ENCODE measurements at regions not wholly inside any gene's neighbourhood (a gene's known extent, or its start where the extent isn't known, plus 50 kb on each side); places are given as distances from the start of the nearest gene placed in this dataset.

GRCh38 chr22:47267513-47268282, 505.2 kb downstream of the TBC1D22A start:
- no peak for DNase-seq

GRCh38 chr22:47266329-47266728, 503.9 kb downstream of the TBC1D22A start:
- DNase-seq: no peak

GRCh38 chr22:47260551-47260950, 498.1 kb downstream of the TBC1D22A start:
- no peak for DNase-seq

- no peak for DNase-seq
These were observed 497.5 kb downstream of the TBC1D22A start for GRCh38 chr22:47259990-47260389.

- no peak for DNase-seq
These were observed 496.6 kb downstream of the TBC1D22A start for GRCh38 chr22:47259049-47259448.

- no peak for DNase-seq
These were observed 495.5 kb downstream of the TBC1D22A start for GRCh38 chr22:47257976-47258375.

- no peak for DNase-seq
These were observed 495.1 kb downstream of the TBC1D22A start for GRCh38 chr22:47257566-47257965.

- DNase-seq: no peak
These were observed 489.5 kb downstream of the TBC1D22A start for GRCh38 chr22:47251911-47252310.

- no peak for DNase-seq
These were observed 488.7 kb downstream of the TBC1D22A start for GRCh38 chr22:47250995-47251765.

- DNase-seq: no peak
These were observed 487.0 kb downstream of the TBC1D22A start for GRCh38 chr22:47249370-47249928.

- no peak for DNase-seq
These were observed 486.5 kb downstream of the TBC1D22A start for GRCh38 chr22:47248925-47249324.

GRCh38 chr22:47247579-47248240, 485.3 kb downstream of the TBC1D22A start:
- no peak for DNase-seq

GRCh38 chr22:47245786-47246185, 483.3 kb downstream of the TBC1D22A start:
- no peak for DNase-seq

- DNase-seq: no peak
These were observed 482.8 kb downstream of the TBC1D22A start for GRCh38 chr22:47245286-47245685.

GRCh38 chr22:47240116-47240515, 477.7 kb downstream of the TBC1D22A start:
- DNase-seq: no peak

- DNase-seq: no peak
These were observed 477.0 kb downstream of the TBC1D22A start for GRCh38 chr22:47239474-47239860.

- DNase-seq: no peak
These were observed 476.4 kb downstream of the TBC1D22A start for GRCh38 chr22:47238690-47239473.

GRCh38 chr22:47237890-47238480, 475.5 kb downstream of the TBC1D22A start:
- DNase-seq: no peak

- no peak for DNase-seq
These were observed 474.3 kb downstream of the TBC1D22A start for GRCh38 chr22:47236718-47237117.

GRCh38 chr22:47236161-47236560, 473.7 kb downstream of the TBC1D22A start:
- no peak for DNase-seq

- DNase-seq: no peak
These were observed 471.1 kb downstream of the TBC1D22A start for GRCh38 chr22:47233316-47234243.
